ENCODE measurements at regions not wholly inside any gene's neighbourhood (a gene's known extent, or its start where the extent isn't known, plus 50 kb on each side); places are given as distances from the start of the nearest gene placed in this dataset.

DNA sequence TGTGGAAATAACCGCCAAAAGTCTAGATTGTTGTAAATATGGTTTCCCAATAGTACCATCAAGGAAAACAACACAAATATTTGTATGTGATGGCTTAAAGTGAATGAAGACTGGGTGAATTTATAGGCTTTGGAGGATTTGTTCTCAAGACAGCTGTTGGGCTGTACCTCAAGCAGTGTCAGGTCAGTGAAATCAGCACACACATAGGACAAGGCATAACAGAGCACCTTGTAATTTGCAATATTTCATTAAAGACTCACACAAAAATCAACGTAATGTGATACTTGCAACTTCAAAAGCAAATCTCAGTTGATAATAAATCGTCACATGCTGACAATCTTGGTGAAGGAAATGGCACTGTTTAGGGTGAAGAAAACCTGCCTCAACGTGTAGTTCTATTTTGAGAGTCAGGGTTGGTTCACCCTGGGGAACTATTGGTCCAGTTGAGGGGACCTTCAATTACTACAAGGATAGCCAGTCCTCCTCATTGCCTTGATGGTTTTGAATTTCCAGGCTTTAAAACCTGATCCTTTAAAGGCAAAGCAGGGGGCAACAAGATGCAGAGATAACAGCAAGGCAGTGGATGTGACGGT, 126.8 kb upstream of the ST6GAL2 start:
- Histone ChIP-seq H3K79me2 (ENCODE audit: low read length) (no peaks in the 10 kb centered on the region), H2AFZ (ENCODE audit: low read length) (no peak overlapping the region), H3K36me3 (ENCODE audit: insufficient read depth, low read length) (no peaks in the 10 kb centered on the region), H3K27ac (ENCODE audit: low read length) (no peak overlapping the region), H4K20me1 (ENCODE audit: insufficient read depth, low read depth, low read length) (no peaks in the 10 kb centered on the region), H3K9me3 (ENCODE audit: low read length) (no peaks in the 10 kb centered on the region), H3K4me2 (ENCODE audit: low read depth, low read length, poor library complexity, severe bottlenecking) (no peak overlapping the region), H3K9ac (ENCODE audit: low read length) (no peak overlapping the region), H3K27me3 (ENCODE audit: low read length) (no peaks in the 10 kb centered on the region), H3K4me1 (ENCODE audit: low read length) (no peaks in the 10 kb centered on the region), H3K9me2 (replicated peaks; ENCODE audit: insufficient read depth, low read length) (no peaks in the 10 kb centered on the region), H3K4me3 (ENCODE audit: low read length) (no peak overlapping the region)
- no peak for DNase-seq

DNA sequence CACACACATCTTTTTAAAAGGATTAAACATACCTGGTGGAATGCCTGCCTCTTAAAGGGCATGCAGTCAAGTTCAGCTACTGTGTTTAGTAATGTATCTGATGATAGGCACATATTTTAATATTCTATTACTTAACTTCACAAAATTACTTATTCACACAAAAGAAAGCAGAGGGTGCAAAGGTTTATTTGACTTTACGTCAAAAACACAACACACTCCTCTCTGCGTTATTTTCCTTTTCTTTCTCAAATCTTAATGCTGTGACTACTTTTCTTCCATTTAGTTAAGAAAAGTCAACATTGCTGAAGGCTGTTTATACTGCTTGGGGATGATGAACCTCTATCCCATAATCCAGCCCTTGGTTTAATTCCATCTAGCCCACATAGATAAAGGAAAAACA, 127.9 kb upstream of the ST6GAL2 start:
- no peaks in the 10 kb centered on the region for H4K20me1 ChIP-seq (ENCODE audit: insufficient read depth, low read depth, low read length)
- DNase-seq: no peak
- no peak overlapping the region for H3K9ac ChIP-seq (ENCODE audit: low read length)
- H3K36me3 ChIP-seq (ENCODE audit: insufficient read depth, low read length): no peaks in the 10 kb centered on the region
- no peak overlapping the region for H2AFZ ChIP-seq (ENCODE audit: low read length)
- H3K27ac ChIP-seq (ENCODE audit: low read length): no peak overlapping the region
- H3K4me1 ChIP-seq (ENCODE audit: low read length): no peaks in the 10 kb centered on the region
- H3K9me3 ChIP-seq (ENCODE audit: low read length): no peaks in the 10 kb centered on the region
- H3K9me2 ChIP-seq (replicated peaks; ENCODE audit: insufficient read depth, low read length): no peaks in the 10 kb centered on the region
- H3K27me3 ChIP-seq (ENCODE audit: low read length): no peaks in the 10 kb centered on the region
- no peak overlapping the region for H3K4me2 ChIP-seq (ENCODE audit: low read depth, low read length, poor library complexity, severe bottlenecking)
- no peak overlapping the region for H3K4me3 ChIP-seq (ENCODE audit: low read length)
- H3K79me2 ChIP-seq (ENCODE audit: low read length): no peaks in the 10 kb centered on the region

DNA sequence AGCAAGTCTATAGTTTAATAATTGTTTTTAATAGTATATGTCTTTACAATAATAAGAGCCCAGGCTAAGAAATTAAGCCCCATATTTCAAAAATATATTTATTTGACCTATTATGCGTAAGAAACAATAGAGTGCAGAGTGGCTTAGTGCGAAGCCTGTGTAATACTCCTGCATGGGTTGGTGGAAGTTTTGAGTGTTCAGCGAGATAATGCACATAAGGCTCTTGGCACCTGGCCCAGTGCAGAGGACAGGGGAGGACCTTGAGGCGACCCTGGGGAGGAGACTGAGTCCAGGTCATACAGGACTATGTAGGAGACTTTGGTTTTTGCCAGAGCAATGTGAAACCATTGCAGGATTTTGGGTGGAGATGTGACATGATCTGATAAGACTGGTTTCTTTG, 132.4 kb upstream of the ST6GAL2 start:
- H3K36me3 ChIP-seq (ENCODE audit: insufficient read depth, low read length): no peaks in the 10 kb centered on the region
- H3K4me2 ChIP-seq (ENCODE audit: low read depth, low read length, poor library complexity, severe bottlenecking): no peak overlapping the region
- no peaks in the 10 kb centered on the region for H3K9me2 ChIP-seq (replicated peaks; ENCODE audit: insufficient read depth, low read length)
- H2AFZ ChIP-seq (ENCODE audit: low read length): no peak overlapping the region
- no peak overlapping the region for H3K27ac ChIP-seq (ENCODE audit: low read length)
- no peaks in the 10 kb centered on the region for H4K20me1 ChIP-seq (ENCODE audit: insufficient read depth, low read depth, low read length)
- no peak overlapping the region for H3K4me3 ChIP-seq (ENCODE audit: low read length)
- no peaks in the 10 kb centered on the region for H3K4me1 ChIP-seq (ENCODE audit: low read length)
- DNase-seq: peak; percentile 56
- no peaks in the 10 kb centered on the region for H3K27me3 ChIP-seq (ENCODE audit: low read length)
- no peak overlapping the region for H3K9ac ChIP-seq (ENCODE audit: low read length)
- no peaks in the 10 kb centered on the region for H3K79me2 ChIP-seq (ENCODE audit: low read length)
- no peaks in the 10 kb centered on the region for H3K9me3 ChIP-seq (ENCODE audit: low read length)

DNA sequence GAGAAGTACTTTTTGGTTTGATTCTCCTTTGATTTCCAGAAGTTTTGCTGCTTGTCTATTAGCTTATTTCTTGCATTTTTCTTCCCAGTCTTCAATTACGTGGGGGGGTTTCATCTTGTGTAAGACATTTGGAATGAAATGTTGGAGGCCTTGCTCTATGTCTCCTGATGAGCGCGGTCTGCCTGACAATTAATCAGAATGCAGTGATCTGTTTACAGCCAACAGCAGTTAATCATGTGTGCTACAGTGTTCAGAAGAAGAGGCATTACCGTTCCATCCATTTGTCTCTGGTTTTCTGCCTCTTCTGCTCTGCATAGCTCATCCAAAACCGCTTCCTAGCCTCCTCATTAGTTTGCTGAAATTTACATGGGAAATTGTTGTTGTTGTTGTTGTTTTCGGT, 134.4 kb upstream of the ST6GAL2 start:
- no peak overlapping the region for H3K9ac ChIP-seq (ENCODE audit: low read length)
- no peaks in the 10 kb centered on the region for H3K79me2 ChIP-seq (ENCODE audit: low read length)
- no peak overlapping the region for H3K27ac ChIP-seq (ENCODE audit: low read length)
- no peak overlapping the region for H2AFZ ChIP-seq (ENCODE audit: low read length)
- DNase-seq: no peak
- H3K27me3 ChIP-seq (ENCODE audit: low read length): no peaks in the 10 kb centered on the region
- no peaks in the 10 kb centered on the region for H4K20me1 ChIP-seq (ENCODE audit: insufficient read depth, low read depth, low read length)
- H3K9me3 ChIP-seq (ENCODE audit: low read length): no peaks in the 10 kb centered on the region
- H3K4me1 ChIP-seq (ENCODE audit: low read length): no peaks in the 10 kb centered on the region
- H3K4me3 ChIP-seq (ENCODE audit: low read length): no peak overlapping the region
- no peaks in the 10 kb centered on the region for H3K36me3 ChIP-seq (ENCODE audit: insufficient read depth, low read length)
- H3K9me2 ChIP-seq (replicated peaks; ENCODE audit: insufficient read depth, low read length): no peaks in the 10 kb centered on the region
- H3K4me2 ChIP-seq (ENCODE audit: low read depth, low read length, poor library complexity, severe bottlenecking): no peak overlapping the region

DNA sequence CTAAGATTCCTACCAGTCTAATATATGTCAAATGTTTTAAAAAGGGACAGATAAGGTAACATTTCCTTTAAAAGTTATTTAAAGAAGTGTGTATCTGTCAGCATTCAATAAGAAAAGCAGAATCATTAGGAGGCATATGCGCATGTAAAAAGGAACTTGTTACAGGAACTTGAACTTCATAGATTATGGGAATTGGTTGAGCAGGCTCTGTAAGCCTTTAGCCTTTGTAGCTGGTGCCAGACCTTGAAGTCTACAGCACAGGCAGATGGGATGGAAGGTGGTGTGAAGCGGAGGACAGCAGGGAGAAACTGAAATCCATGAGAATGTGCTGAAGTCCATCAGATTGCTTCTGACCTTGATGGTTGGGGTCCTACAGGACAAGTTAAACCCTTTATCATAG, 138.3 kb upstream of the ST6GAL2 start:
- no peaks in the 10 kb centered on the region for H3K36me3 ChIP-seq (ENCODE audit: insufficient read depth, low read length)

DNA sequence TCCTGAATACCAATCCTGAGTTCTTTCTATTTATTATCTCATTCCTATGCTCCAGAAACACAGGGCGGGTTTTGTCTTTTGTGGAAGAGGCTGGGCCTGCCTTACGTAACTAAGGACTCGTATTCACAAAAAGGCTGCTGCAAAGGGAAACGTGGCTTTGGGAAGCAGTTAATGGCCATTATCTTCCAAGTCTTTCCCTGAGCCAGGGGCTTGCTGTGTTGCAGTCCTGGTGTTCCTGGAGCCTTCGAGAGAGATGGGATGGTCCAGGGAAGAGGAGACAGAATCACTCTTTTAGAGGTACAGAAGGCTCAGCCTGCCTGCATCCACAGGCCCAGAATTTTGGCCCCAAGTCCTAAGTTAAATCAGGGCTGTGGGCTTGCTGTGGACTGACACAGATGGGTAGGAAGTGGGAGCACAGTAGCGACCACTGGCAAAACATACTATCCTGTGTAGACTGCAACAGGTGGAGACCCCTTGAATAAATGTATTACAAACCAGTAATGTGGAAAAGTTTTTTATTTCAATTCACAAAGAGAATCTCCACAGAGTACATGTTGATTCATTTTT, 139.4 kb upstream of the ST6GAL2 start:
- no peaks in the 10 kb centered on the region for H3K79me2 ChIP-seq (ENCODE audit: low read length)
- H3K9me2 ChIP-seq (replicated peaks; ENCODE audit: insufficient read depth, low read length): no peaks in the 10 kb centered on the region
- no peak for DNase-seq
- no peaks in the 10 kb centered on the region for H3K9me3 ChIP-seq (ENCODE audit: low read length)
- no peaks in the 10 kb centered on the region for H3K27me3 ChIP-seq (ENCODE audit: low read length)
- no peak overlapping the region for H3K4me2 ChIP-seq (ENCODE audit: low read depth, low read length, poor library complexity, severe bottlenecking)
- H3K27ac ChIP-seq (ENCODE audit: low read length): no peak overlapping the region
- H3K36me3 ChIP-seq (ENCODE audit: insufficient read depth, low read length): no peaks in the 10 kb centered on the region
- H3K4me3 ChIP-seq (ENCODE audit: low read length): no peak overlapping the region
- H3K9ac ChIP-seq (ENCODE audit: low read length): no peak overlapping the region
- H3K4me1 ChIP-seq (ENCODE audit: low read length): no peaks in the 10 kb centered on the region
- no peaks in the 10 kb centered on the region for H4K20me1 ChIP-seq (ENCODE audit: insufficient read depth, low read depth, low read length)
- H2AFZ ChIP-seq (ENCODE audit: low read length): no peak overlapping the region

More for the DNA sequence above, 138.3 kb upstream of the ST6GAL2 start:
- Histone ChIP-seq H3K9me2 (replicated peaks; ENCODE audit: insufficient read depth, low read length) (no peaks in the 10 kb centered on the region), H3K9me3 (ENCODE audit: low read length) (no peaks in the 10 kb centered on the region), H2AFZ (ENCODE audit: low read length) (no peak overlapping the region), H3K4me2 (ENCODE audit: low read depth, low read length, poor library complexity, severe bottlenecking) (no peak overlapping the region), H3K79me2 (ENCODE audit: low read length) (no peaks in the 10 kb centered on the region), H3K27me3 (ENCODE audit: low read length) (no peaks in the 10 kb centered on the region), H4K20me1 (ENCODE audit: insufficient read depth, low read depth, low read length) (no peaks in the 10 kb centered on the region), H3K4me1 (ENCODE audit: low read length) (no peaks in the 10 kb centered on the region), H3K4me3 (ENCODE audit: low read length) (no peak overlapping the region), H3K9ac (ENCODE audit: low read length) (no peak overlapping the region), H3K27ac (ENCODE audit: low read length) (no peak overlapping the region)
- no peak for DNase-seq

DNA sequence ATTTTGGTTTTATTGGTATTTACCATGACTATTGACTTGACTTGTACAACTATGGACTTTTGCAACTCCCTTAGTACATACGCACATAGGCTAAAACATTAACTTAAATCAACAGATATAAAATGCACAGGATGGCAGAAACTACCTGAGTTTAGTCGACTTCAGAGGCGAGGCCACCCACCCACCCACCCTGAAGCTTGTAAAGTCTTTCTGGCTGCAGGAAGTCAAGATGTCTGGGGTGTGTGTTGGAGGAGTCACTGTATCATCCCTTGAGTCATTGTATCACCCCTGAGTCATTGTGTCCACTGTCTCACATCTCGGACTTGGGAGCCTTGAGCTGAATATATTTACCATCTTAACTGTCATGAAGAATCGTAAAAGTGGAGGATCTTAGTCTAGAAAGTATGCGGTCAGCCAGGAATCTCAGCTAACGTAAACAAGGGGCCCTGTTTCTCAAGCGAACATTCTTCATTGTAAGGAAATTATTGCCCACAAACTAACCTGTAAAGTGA, 140.0 kb upstream of the ST6GAL2 start:
- no peak overlapping the region for H3K4me2 ChIP-seq (ENCODE audit: low read depth, low read length, poor library complexity, severe bottlenecking)
- H3K4me3 ChIP-seq (ENCODE audit: low read length): no peak overlapping the region
- H3K9ac ChIP-seq (ENCODE audit: low read length): no peak overlapping the region
- H3K9me3 ChIP-seq (ENCODE audit: low read length): no peaks in the 10 kb centered on the region
- H3K27ac ChIP-seq (ENCODE audit: low read length): no peak overlapping the region
- H3K36me3 ChIP-seq (ENCODE audit: insufficient read depth, low read length): no peaks in the 10 kb centered on the region
- no peaks in the 10 kb centered on the region for H3K4me1 ChIP-seq (ENCODE audit: low read length)
- no peaks in the 10 kb centered on the region for H3K27me3 ChIP-seq (ENCODE audit: low read length)
- no peak for DNase-seq
- H4K20me1 ChIP-seq (ENCODE audit: insufficient read depth, low read depth, low read length): no peaks in the 10 kb centered on the region
- no peaks in the 10 kb centered on the region for H3K9me2 ChIP-seq (replicated peaks; ENCODE audit: insufficient read depth, low read length)
- no peaks in the 10 kb centered on the region for H3K79me2 ChIP-seq (ENCODE audit: low read length)
- H2AFZ ChIP-seq (ENCODE audit: low read length): no peak overlapping the region

DNA sequence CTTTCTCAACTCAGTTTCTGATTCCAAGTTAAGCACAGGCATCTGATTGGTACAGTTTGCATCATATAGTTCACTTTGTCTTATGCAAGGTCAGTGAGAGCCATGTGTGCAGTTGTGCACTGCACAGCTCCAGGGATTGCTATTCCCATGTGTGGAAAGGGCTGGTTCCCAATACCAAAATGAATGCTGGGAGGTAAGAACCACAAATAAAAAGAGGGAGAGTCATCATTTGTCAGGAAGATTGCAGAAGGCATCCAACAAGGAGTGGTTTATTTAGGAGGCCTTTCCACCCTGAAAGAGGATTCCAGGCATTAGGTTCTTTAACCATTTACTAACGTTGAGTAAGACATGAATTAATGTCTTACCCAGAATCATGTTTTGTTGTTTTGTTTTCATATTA, 141.2 kb upstream of the ST6GAL2 start:
- Histone ChIP-seq H3K79me2 (ENCODE audit: low read length) (no peaks in the 10 kb centered on the region), H3K4me2 (ENCODE audit: low read depth, low read length, poor library complexity, severe bottlenecking) (no peak overlapping the region), H4K20me1 (ENCODE audit: insufficient read depth, low read depth, low read length) (no peaks in the 10 kb centered on the region), H3K27me3 (ENCODE audit: low read length) (no peaks in the 10 kb centered on the region), H3K4me1 (ENCODE audit: low read length) (peaks cover 5% of the 10 kb centered on the region), H3K4me3 (ENCODE audit: low read length) (no peak overlapping the region), H3K9me2 (replicated peaks; ENCODE audit: insufficient read depth, low read length) (no peaks in the 10 kb centered on the region), H3K9me3 (ENCODE audit: low read length) (no peaks in the 10 kb centered on the region), H3K36me3 (ENCODE audit: insufficient read depth, low read length) (no peaks in the 10 kb centered on the region), H2AFZ (ENCODE audit: low read length) (no peak overlapping the region), H3K9ac (ENCODE audit: low read length) (no peak overlapping the region), H3K27ac (ENCODE audit: low read length) (no peak overlapping the region)
- DNase-seq: no peak

Measured in Karpas-422 (cell line).